HS-27A (cell line): ENCODE measurements at regions not wholly inside any gene's neighbourhood (a gene's known extent, or its start where the extent isn't known, plus 50 kb on each side); places are given as distances from the start of the nearest gene placed in this dataset.

ENCODE experiments used
- DNase-seq: peaks from one replicate; pipeline ENCODE4 v3.0.0-alpha.2; 2012; ENCODE audit warnings: low read depth, missing footprints

DNA sequence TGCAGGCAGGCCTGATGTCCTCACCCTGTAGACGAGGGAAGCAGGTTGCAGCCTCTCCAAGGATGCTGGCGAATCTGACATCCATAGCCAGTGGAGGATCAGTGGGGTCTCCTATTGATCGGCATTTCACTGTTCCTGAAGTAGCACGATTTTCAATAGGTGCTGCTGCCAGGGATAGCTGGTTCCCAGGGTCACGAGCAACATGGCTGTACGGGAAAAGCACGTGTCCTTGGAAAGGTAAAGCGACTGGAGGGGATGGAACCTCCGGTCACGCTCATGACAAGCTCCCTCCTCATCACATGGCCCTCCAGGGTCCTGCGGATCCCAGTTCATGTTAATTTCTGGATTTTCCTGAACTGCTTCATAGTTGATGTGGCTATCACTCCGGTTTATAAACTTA lies 373.7 kb upstream of the SMIM21 start:
- no peak for DNase-seq

DNA sequence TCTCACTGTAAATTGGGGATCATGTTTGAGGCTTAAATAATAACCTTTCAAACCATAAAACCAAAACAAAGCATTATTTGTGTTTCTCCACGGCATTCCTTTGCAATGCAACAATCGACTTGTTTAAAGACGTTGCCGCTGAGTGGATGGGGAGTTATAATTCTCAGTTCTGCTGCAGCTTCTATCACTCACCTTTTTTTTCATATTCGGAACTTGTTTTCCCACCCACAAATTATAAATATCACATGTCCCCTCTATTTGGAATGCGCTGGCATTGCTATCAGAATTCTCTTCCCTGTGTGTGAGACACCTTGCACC lies 372.8 kb upstream of the SMIM21 start:
- DNase-seq = no peak

DNA sequence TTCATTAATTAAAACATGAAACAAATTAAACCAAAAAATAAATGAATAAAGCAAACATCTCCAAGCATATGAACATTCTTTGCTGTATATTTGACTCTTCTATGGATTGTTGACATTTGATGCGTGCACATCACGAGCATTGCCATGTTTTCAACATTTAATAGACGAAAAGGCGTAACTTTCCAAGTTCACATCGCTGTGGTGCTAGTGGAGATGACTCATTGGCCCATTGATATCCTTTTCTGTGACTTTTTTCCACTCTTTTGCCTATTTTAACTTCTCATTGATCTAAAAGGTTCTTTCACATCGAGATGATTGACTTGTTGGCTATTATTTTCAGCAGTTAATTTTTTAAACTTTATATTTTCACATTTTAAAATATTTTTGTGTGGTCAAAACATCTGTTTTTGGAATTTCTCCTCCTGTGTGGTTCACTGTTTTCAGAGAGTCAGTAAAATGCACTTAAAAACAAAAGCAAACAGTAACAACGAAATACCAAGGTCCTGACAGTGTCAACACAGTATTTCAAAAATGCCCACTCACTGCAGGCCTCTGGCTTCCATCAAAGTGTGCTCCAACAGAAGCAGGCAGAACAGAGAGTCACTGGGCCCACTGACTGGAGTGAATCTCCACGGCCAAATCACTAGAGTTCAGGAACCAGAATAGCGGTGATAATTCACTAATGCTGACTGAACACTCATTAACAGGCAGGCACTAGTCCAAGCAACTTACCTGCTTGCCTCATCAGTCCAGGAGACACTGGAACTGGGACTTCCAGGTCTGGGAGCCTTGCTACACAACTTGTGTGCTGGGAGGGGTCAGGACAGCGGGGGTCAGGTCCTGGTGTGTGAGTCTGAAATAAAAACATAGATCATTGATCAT lies 372.2 kb upstream of the SMIM21 start:
- no peak for DNase-seq

DNA sequence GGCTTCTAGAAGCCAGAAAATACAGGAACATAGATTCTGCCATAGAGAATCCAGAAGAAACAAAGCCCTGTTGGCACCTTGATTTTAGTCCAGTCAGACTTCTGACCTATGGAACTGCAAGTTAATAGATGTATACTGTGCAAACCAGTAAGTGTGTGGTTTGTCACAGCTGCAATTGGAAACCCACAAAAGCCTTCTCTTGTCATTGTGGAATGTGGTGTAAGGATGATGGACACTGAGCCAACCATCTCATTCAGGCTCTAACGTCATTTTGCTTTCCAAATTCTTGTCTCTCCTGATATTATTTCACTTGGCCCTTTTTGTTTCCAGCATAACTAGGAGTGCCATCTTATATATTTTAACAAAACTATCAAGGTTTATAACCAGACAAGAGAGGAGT lies 369.5 kb upstream of the SMIM21 start:
- no peak for DNase-seq

DNA sequence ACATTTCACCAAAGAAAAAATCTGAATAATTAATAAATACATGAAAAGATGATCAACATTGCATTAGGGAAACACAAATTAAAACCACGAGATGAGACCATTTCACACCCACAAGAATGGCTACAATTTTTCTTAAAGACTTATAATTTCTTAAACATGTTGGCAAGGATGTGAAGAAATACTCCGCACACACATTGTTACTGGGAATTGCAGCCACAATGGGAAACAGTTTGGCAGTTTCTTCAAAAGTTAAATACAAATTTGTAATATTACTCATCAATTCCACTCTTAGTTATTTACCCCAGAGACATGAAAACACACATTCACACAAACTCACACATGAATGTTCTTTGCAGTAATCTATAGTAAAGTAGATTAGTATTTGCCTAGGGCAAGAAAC lies 363.3 kb upstream of the SMIM21 start:
- DNase-seq = no peak

DNA sequence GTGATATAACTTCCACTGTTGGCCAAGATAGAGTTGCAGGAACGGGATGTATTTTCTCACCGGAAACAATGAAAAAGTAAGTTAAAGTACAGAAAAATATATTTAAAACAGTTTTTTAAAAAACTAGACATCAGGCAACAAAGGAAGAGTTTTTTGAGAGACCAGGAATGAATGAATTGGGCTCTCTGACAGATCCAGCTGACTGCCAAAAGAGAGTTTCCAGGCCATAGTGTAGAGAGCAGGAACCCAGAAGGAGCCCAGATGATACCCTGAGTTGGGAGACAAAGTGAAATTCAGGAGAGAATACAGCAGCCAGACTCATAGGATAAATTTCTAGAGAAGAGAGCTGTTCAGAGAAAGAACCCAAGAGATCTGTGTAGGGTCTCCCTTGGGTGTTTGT lies 362.6 kb upstream of the SMIM21 start:
- DNase-seq = no peak

DNA sequence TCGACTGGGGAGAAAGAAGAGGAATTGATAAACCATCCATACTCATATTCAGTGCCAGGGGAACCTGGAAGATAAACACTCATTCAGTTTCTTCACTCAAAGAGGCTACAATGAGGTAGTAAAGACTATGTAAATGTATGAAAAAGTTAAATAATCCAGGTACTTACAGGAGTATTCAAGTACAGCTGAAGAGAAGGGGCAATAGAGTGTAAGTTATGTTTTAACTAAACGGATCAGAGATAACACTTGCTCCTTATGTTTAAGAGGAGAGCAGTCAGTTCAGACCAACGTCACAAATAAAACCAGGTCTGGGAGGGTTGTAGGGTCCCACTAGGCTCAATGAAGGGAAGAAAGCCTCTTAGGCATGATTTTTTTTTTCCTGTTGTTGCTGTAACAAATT lies 358.3 kb upstream of the SMIM21 start:
- no peak for DNase-seq

DNA sequence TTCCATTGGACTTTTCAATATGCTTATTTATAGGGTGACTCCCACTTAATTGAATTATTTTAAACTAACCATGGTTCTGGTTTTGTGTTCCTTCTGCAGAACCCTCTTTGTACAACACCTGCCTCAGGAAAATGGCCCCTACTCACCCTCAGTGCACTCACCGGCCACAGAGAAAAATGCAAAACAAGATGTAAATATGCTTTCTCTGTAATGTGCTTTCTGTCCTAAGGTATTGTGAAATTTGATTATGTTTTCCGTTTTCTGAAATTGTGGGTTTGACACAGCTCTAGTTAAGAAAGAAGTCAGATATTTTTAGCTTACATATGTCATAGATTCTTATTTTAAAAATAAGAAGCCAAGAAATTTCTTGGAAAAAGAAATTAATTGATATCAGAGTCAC lies 357.7 kb upstream of the SMIM21 start:
- no peak for DNase-seq

DNA sequence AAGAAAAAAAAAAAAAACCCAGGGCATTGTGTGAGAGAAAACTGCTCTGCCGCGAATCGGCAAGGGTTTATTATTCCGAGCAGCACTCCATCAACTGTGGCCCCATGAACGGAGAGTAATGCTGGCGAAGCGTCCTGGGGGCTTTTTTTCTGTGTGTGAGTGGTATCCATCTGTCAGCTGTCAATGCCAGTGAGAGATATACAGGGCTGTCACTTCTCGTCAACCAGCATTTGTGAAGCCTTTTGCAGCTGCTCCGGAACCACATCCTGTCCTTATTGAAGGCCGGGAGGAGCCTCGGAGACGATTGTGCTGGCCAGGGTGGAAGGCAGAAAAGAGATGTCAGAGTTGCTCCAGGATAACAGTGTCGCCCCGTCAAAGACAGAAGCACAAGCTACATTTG lies 356.9 kb upstream of the SMIM21 start:
- DNase-seq = no peak

DNA sequence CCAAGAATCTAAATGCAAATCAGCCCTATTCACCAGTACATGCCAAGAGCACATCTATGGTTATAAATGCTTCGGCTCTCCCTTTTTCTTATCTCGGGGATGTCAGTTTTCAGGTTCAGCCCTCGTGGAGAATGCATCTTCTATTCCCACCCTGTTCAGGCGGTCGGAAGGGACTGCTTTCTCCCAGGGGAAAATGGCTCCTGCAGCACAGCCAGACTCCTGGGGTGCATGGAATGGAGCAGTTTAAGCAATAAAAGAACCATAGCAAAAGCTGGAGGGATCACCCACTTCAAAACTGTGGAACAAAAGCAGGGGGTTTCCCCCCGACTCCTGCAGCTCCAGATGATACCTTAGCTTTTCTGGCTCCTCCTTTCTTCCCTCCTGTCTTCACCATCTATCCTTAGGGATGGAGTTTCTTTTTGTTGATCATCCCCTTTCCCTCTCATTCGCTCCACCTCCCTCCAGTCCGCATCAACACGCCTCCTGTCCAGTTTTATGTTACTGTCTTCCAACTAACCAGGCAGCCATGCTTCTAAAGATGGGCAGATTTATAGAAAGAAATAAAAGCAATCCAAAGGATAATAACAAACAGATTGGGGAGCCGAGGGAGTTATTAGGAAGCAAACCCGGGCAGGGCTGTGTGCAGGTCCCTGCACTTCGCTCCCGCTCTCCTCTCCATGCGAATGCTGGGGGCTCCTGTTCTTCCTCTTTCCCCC lies 356.2 kb upstream of the SMIM21 start:
- no peak for DNase-seq

DNA sequence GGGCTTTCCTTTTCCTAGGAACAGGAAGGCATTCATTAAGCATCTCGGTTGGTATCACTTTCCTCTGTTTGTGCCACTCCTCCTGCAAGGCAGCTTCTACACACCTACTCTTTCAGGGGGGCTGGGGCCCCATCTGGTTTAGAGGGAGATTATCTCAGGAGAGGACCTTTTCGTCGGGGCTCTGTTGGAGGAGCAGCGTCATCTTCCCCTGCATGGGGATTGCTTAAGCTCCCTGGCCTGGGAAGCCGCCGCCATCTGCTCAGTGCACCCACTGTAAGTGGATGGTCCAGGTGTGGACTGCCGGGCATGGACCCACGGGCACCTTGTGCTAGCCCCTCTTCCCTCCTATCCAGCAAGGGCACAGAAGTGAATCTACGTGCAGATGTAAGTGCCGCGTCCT lies 355.3 kb upstream of the SMIM21 start:
- DNase-seq = no peak

DNA sequence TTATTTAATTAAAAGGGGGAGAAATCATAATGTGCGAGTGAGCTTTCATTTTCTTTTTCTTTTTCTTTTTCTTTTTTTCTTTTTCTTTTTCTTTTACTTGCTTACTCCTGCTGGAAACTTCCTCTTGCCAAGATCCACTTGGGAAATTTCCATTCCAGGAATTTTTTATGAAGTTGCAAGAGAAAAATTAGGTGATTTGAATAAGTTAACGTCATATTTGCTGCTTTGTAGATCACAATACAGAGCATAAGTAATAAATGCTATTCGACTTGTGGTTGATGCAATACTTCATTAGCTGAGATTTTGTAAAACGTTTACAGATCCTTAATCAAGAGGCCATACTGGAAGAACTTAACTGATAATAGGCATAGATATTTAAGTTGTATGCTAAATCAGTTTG lies 354.7 kb upstream of the SMIM21 start:
- no peak for DNase-seq

DNA sequence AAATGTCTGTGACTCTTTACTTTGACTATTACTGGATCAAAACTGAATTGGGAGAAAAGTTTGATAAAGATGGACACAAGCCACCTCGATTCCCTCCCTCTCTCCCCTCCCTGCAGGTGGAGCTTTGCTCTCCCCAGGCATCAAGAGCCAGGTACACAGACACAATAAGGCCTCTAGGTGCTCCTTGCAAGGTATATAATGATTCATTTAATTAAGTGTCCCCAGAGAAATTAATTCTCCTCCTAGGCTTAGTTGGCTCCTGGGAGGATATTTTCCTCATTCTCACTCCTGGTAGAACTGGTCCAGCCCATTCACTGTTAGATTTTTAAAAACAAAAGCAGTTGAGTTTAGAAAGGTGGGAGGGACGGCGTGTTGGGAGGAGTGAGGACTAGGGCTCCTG lies 352.4 kb upstream of the SMIM21 start:
- DNase-seq = no peak

DNA sequence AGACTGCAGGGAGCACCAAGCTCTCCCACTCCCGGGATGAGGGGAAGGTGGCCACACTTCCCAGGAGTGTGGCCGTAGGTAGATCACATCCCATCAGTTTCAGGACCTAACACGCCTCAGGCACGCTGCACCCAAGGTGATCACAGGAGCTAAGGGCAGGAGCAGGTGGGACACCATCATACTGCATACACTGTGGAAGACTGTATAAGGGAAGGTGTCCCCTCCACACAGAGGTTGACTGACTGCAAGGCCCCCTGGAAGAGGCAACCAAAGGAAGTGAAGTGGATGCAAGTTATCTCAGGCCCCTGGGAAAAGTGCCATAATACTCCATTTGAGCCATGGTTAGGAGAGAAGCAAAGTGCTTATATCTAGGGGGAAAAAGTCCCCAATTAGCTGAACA lies 351.9 kb upstream of the SMIM21 start:
- DNase-seq = no peak

DNA sequence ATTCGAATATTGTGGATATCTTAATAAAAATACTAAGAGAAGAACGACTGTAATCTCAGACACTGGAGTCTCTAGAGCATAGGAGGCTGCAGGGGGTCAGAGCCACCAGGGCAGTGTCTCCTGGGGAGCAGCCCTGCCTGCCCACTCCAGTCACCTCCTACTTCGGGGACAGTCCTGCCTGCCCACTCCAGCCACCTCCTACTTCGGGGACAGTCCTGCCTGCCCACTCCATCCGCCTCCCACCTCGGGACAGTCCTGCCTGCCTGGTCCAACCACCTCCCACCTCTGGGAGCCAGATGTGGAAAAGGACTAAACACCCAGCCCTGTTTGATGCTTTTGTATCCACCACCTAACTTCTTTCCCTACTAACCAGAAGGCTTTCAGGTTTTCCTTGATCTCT lies 350.1 kb upstream of the SMIM21 start:
- DNase-seq = no peak

DNA sequence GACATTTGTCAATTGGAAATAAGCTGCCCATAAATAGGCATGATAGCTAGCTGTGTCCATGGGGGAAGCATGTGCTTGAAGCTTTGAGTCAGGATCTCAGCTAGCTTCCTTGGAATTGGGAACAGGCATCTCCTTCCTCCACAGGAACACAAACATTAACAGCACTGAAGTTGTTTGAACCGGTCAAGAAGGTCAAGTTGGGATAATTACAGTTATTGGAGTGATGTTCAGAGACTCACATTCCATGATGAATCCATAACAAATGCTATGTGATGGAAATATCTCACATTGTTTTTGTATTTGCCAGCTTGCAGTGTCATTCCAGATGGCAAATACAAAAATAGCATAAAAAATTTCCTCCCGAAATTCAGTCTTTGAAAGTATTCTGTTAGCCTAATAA lies 347.6 kb upstream of the SMIM21 start:
- DNase-seq = no peak

DNA sequence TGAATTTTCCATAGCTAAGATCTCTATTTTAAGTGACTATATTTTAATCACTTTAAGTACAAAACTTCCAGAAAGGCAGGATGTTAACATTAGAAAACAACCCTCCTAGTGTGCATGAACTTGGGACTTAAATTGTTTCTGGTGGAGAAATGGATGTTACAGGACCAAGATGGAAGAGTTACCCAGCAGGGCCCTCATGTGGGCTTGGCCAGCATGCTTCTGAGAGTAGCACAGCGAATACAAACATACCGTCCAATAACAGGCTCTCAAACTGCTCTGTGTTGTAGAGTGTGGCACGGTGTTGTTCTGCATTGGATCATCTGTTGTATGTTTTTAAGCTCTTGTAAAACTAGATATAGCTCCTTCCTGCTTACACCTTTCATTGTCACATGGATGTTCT lies 346.1 kb upstream of the SMIM21 start:
- DNase-seq = no peak

DNA sequence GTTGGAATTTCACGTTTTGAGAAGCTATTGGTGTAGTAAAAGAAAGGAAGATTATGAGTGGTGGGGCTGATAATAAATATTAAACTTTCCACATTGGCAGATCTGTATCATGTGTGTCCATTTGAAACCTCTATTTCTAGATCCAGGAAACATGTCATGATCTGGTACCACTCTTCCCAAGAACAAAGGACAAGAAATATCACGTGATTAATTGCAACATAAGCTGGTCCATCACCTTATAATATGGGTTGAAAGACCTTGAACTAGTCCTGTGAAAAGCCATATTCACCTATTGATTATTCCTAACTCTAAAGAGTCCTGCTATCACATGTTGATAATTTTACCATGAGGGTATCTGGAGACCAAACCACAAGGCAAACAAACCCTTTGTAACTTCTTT lies 335.3 kb upstream of the SMIM21 start:
- DNase-seq = no peak

DNA sequence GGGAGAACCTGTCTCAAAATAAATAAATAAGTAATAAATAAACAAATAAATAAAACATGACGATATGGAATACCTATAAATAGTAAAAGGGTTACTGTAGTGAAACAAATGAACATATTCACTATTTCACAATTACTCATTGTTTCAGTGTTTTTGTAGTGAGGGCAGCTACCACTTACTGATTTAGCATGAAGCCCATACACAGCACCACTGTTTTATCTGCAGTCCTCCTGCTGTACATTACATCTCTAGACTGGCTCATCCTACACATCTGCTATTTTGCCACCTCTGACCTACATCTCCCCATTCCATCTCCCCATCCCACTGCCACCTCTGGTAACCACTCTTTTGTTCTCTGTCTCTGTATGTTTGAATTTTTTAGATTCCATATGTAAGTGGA lies 332.7 kb upstream of the SMIM21 start:
- no peak for DNase-seq

DNA sequence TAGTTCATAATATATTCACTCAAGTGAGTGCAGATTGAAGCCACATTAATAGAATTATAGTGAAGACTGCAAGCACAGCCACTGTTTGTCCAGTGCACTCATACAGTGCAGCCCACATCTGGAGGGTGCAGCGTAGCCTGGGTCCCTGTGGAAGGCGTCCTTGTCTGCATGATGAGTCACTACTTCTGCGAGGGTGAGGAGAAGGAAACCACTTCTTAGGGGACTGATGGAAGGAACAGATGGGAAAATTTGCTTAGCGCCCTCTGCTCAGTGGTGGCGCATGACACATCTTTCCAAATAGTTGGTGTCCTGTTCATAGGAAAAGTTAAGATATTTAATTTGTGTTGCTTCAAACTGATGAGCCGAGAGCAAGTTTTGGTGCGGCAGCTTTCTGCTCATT lies 330.4 kb upstream of the SMIM21 start:
- DNase-seq = no peak

DNA sequence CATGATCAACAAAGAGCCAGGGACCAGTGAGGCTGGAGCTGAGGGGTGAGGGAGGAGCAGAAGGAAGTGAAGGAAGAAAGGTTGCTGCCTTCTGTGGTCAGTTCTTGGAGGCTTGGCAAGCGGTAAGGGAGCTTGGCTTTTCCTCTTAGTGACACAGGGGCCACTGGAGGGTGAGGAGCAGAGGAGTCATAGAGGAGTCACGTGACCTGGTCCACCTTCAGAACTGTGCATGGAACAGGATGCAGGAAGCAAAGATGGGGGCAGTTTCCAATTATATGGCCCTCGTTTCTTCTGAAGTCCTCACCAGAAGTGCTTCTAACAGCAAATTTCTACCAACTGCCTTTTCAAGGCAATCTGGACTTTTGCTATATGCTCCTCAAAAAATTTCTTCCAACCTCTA lies 326.9 kb upstream of the SMIM21 start:
- no peak for DNase-seq

DNA sequence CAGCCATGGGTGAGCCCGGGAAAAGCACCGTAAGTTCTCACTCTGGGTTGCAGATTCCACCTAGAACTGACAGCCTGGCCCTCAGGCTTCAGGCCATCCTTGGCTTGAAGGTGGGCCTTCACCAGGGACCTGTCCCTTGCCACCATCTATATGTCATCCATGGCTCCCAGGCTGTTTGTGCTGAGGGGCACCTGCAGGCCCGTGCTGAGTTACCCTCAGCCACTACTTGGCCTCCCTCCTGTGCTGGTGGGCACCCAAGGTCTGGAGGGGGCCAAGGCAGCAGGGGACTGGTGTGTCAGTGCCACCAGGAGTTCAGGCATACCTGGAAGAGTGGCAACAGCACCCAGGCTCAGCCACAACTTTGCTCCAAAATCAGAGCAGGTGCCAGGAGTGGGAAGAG lies 326.2 kb upstream of the SMIM21 start:
- no peak for DNase-seq

DNA sequence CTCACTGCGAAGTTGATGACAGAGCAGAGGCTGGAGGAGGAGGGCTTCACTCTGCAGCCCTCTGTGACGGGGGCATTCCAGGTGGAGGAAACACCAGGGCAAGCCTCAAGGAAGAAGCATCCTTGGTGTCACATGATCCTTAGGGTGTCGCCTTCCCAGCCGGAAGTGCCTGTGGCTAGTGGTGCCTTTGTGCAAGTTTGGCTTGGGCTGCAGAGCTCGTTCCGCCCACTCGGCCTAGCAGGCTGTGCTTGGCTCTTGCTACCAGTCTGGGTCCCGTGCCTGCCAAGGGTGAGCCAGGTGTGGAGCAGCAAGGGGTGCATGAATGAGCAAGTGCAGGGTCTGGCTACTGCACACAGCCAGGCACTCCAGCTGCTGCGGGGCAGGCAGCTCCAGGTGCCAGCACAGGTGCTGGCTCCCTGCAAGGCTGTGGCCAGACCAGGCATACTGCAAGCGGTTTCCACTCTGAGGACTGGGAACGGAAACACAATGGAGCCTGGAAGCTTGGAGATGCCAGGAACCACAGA lies 325.3 kb upstream of the SMIM21 start:
- DNase-seq = no peak

DNA sequence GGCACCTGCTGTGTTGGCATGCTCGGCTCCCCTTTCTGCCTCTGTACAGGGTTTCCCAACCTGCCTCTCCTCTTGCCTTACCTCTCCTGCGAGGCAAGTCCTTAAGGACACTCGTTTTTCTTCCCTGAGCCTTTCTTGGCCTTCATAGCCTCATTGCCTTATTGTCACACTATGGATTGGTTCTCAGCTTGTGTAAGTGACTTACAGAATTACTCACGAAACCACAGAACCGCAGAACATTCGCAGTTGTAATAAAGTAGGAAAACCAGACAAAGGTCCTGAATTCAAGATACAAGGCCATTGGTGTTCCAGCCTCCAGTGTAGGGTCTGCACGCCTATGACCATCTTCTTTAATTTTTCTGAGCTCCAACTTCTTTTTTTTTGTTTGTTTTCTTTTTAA lies 317.6 kb upstream of the SMIM21 start:
- no peak for DNase-seq
